Gastroesophageal sphincter (tissue), 3 donors: ENCODE measurements at regions not wholly inside any gene's neighbourhood (a gene's known extent, or its start where the extent isn't known, plus 50 kb on each side); places are given as distances from the start of the nearest gene placed in this dataset.

Experiments used
- CTCF ChIP-seq, 4 experiments: fragments of 200-600 bp in 2 of 4; fragments of 450-650 bp in 2 of 4; sonication (generic) in 1 of 4; IDR thresholded peaks; one replicate each; pipeline ENCODE4 v1.5.1; 2017 to 2019; ENCODE audit warnings: antibody characterized with exemption in 4 of 4, mild to moderate bottlenecking in 2 of 4, moderate library complexity in 2 of 4
- EP300 ChIP-seq: sonication (generic); formaldehyde crosslinking; IDR thresholded peaks from one replicate; pipeline ENCODE4 v1.6.1; 2017; ENCODE audit warnings: antibody characterized with exemption, mild to moderate bottlenecking
- POLR2A ChIP-seq, 2 donors: fragments of 450-650 bp; IDR thresholded peaks; one replicate each; pipeline ENCODE4 v1.6.1; 2017; ENCODE audit warnings: antibody characterized with exemption in 2 of 2, mild to moderate bottlenecking in 2 of 2, moderate library complexity in 1 of 2

- TF ChIP-seq CTCF (IDR thresholded peaks at IDR 0.05) (no peak), POLR2A (IDR thresholded peaks at IDR 0.05) (no peak), EP300 (no peak)
Measured at GRCh38 chr17:72425133-72425793, 304.4 kb downstream of the SOX9 start.
